DND-41 (cell line): ENCODE measurements at regions not wholly inside any gene's neighbourhood (a gene's known extent, or its start where the extent isn't known, plus 50 kb on each side); places are given as distances from the start of the nearest gene placed in this dataset.

Experiments
- ATAC-seq: fragments of 200-7000 bp; cut with Tn5 transposase; 3 replicates; pipeline ENCODE4 v1.9.1; 2021; ENCODE audit warnings: low read depth; ENCODE audit not compliant: insufficient read depth
- DNase-seq: peaks from one replicate; pipeline ENCODE4 v3.0.0-alpha.2; 2020
- H2AFZ ChIP-seq: 2 replicates; pipeline ENCODE4 v1.6.0; 2012; ENCODE audit warnings: low read depth, low read length
- H3K27ac ChIP-seq: 2 replicates; pipeline ENCODE4 v1.5.1; 2012; ENCODE audit warnings: low read length, inconsistent platforms
- H3K27me3 ChIP-seq: fragments of 200-600 bp; sonication (generic); 2 replicates; pipeline ENCODE4 v1.6.0; 2012; ENCODE audit warnings: low read length, mild to moderate bottlenecking, inconsistent platforms; ENCODE audit not compliant: insufficient read depth, poor library complexity
- H3K36me3 ChIP-seq: 2 replicates; pipeline ENCODE4 v1.5.1; 2012; ENCODE audit warnings: low read length, inconsistent platforms; ENCODE audit not compliant: insufficient read depth
- H3K4me1 ChIP-seq: 2 replicates; pipeline ENCODE4 v1.5.1; 2012; ENCODE audit warnings: mild to moderate bottlenecking, low read length; ENCODE audit not compliant: insufficient read depth
- H3K4me2 ChIP-seq: 2 replicates; pipeline ENCODE4 v1.6.0; 2012; ENCODE audit warnings: mild to moderate bottlenecking, moderate library complexity, low read length, inconsistent platforms; ENCODE audit not compliant: insufficient read depth
- H3K4me3 ChIP-seq, 2 experiments: fragments of 200-600 bp in 1 of 2; shearing (Covaris generic) in 1 of 2; 2 replicates each; pipeline ENCODE4 v1.5.1; 2012 to 2016; ENCODE audit warnings: inconsistent platforms in 2 of 2, low read length in 2 of 2, mild to moderate bottlenecking in 2 of 2, low read depth in 1 of 2, moderate library complexity in 1 of 2
- H3K79me2 ChIP-seq: 2 replicates; pipeline ENCODE4 v1.6.0; 2012; ENCODE audit warnings: low read length, inconsistent platforms; ENCODE audit not compliant: insufficient read depth
- H3K9ac ChIP-seq: 2 replicates; pipeline ENCODE4 v1.6.0; 2012; ENCODE audit warnings: low read depth, mild to moderate bottlenecking, inconsistent platforms, low read length, moderate library complexity
- H3K9me3 ChIP-seq: 2 replicates; pipeline ENCODE4 v1.5.1; 2012; ENCODE audit warnings: low read length, moderate library complexity, mild to moderate bottlenecking, inconsistent platforms; ENCODE audit not compliant: insufficient read depth, severe bottlenecking
- H4K20me1 ChIP-seq: 2 replicates; pipeline ENCODE4 v1.6.0; 2012; ENCODE audit warnings: low read length; ENCODE audit not compliant: insufficient read depth
- CTCF ChIP-seq: IDR thresholded peaks from 2 replicates; pipeline ENCODE4 v1.5.1; 2012; ENCODE audit warnings: borderline replicate concordance, low read length, moderate library complexity, mild to moderate bottlenecking; ENCODE audit not compliant: poor library complexity, severe bottlenecking; ENCODE audit errors: extremely low read depth
- EZH2 ChIP-seq: IDR thresholded peaks from 3 replicates; pipeline ENCODE4 v1.6.1; 2012; ENCODE audit warnings: borderline replicate concordance, low read depth, mild to moderate bottlenecking, moderate library complexity, low read length, inconsistent platforms; ENCODE audit not compliant: severe bottlenecking

- no peaks in the 10 kb centered on the region for H3K9me3 ChIP-seq
- no peaks in the 10 kb centered on the region for H3K79me2 ChIP-seq
- H3K4me2 ChIP-seq: no peak overlapping the region
- TF ChIP-seq CTCF: no peak
- no peak for TF ChIP-seq EZH2
- H4K20me1 ChIP-seq: no peaks in the 10 kb centered on the region
- H3K9ac ChIP-seq: no peak overlapping the region
- ATAC-seq (no peak), DNase-seq (no peak)
- no peaks in the 10 kb centered on the region for H3K36me3 ChIP-seq
- H3K4me3 ChIP-seq: no peak overlapping the region
- no peaks in the 10 kb centered on the region for H3K4me1 ChIP-seq
- no peaks in the 10 kb centered on the region for H3K27me3 ChIP-seq
- H2AFZ ChIP-seq: no peak overlapping the region
- no peak overlapping the region for H3K27ac ChIP-seq
Observed at GRCh38 chr15:38010395-38010794, 76.0 kb downstream of the TMCO5A start.

GRCh38 chr15:38012894-38013293 is 78.5 kb downstream of the TMCO5A start:
- no peaks in the 10 kb centered on the region for H3K79me2 ChIP-seq
- H3K4me3 ChIP-seq: no peak overlapping the region
- H3K4me1 ChIP-seq: no peaks in the 10 kb centered on the region
- H4K20me1 ChIP-seq: no peaks in the 10 kb centered on the region
- H3K27me3 ChIP-seq: no peaks in the 10 kb centered on the region
- H3K9me3 ChIP-seq: no peaks in the 10 kb centered on the region
- no peak overlapping the region for H3K9ac ChIP-seq
- DNase-seq (no peak), ATAC-seq (no peak)
- TF ChIP-seq CTCF: no peak
- TF ChIP-seq EZH2: no peak
- H2AFZ ChIP-seq: no peak overlapping the region
- H3K4me2 ChIP-seq: no peak overlapping the region
- no peak overlapping the region for H3K27ac ChIP-seq
- no peaks in the 10 kb centered on the region for H3K36me3 ChIP-seq

- H3K79me2 ChIP-seq: no peaks in the 10 kb centered on the region
- H2AFZ ChIP-seq: no peak overlapping the region
- H3K4me2 ChIP-seq: no peak overlapping the region
- no peak for ATAC-seq
- no peaks in the 10 kb centered on the region for H3K36me3 ChIP-seq
- no peak overlapping the region for H3K4me3 ChIP-seq
- no peaks in the 10 kb centered on the region for H4K20me1 ChIP-seq
- no peaks in the 10 kb centered on the region for H3K4me1 ChIP-seq
- no peaks in the 10 kb centered on the region for H3K27me3 ChIP-seq
- no peaks in the 10 kb centered on the region for H3K9me3 ChIP-seq
- no peak overlapping the region for H3K9ac ChIP-seq
- TF ChIP-seq CTCF: no peak
- no peak for TF ChIP-seq EZH2
- no peak overlapping the region for H3K27ac ChIP-seq
- no peak for DNase-seq
Observed at GRCh38 chr15:38017721-38018120, 83.3 kb downstream of the TMCO5A start.

- Histone ChIP-seq H3K4me2 (no peak overlapping the region), H3K4me1 (no peaks in the 10 kb centered on the region), H3K9ac (no peak overlapping the region), H3K4me3 (no peak overlapping the region), H3K9me3 (no peaks in the 10 kb centered on the region), H3K36me3 (no peaks in the 10 kb centered on the region), H3K79me2 (no peaks in the 10 kb centered on the region), H2AFZ (no peak overlapping the region), H4K20me1 (no peaks in the 10 kb centered on the region), H3K27ac (no peak overlapping the region), H3K27me3 (no peaks in the 10 kb centered on the region)
- DNase-seq (no peak), ATAC-seq (no peak)
- TF ChIP-seq EZH2 (no peak), CTCF (no peak)
Observed at GRCh38 chr15:38019066-38019465, 84.6 kb downstream of the TMCO5A start.
